IMR-90 (cell line): ENCODE measurements at regions not wholly inside any gene's neighbourhood (a gene's known extent, or its start where the extent isn't known, plus 50 kb on each side); places are given as distances from the start of the nearest gene placed in this dataset.

Experiments
- ATAC-seq: fragments of 200-7000 bp; cut with Tn5 transposase; 2 replicates; pipeline ENCODE4 v1.9.1; 2020; ENCODE audit warnings: low read depth, mild to moderate bottlenecking, moderate library complexity
- BruUV-seq: library from RNA; stranded (reverse); fragments of 400-500 nt; replicated peaks from 2 replicates; lab custom pipeline; 2021; lab: Mats Ljungman, UMichigan
- CTCF ChIA-PET: fragments of 300-600 bp; formaldehyde crosslinking; extraction: SDS; loops from one replicate; lab custom pipeline; 2021; ENCODE audit warnings: antibody characterized with exemption; lab: Yijun Ruan, JAX
- POLR2A ChIA-PET: fragments of 300-600 bp; sonication (Branson Sonifier 250); formaldehyde crosslinking; loops from one replicate; lab custom pipeline; 2022; ENCODE audit warnings: antibody characterized with exemption; ENCODE audit not compliant: unreplicated experiment; lab: Charles Lee
- DNase-seq: peaks from one replicate; pipeline ENCODE4 v3.0.0; 2013
- H2AFZ ChIP-seq: replicated peaks from 2 replicates; pipeline ENCODE3; 2013; ENCODE audit warnings: low read length, mild to moderate bottlenecking; ENCODE audit not compliant: poor library complexity
- H2AK5ac ChIP-seq: 2 replicates; pipeline ENCODE4 v1.6.1; 2013; ENCODE audit warnings: low read depth, low read length, inconsistent platforms
- H2AK9ac ChIP-seq: replicated peaks from 2 replicates; pipeline ENCODE3; 2013; ENCODE audit warnings: mild to moderate bottlenecking, low read depth, low read length, moderate library complexity; ENCODE audit not compliant: poor library complexity
- H2BK120ac ChIP-seq: 2 replicates; pipeline ENCODE4 v1.6.1; 2013; ENCODE audit warnings: low read depth, low read length, inconsistent platforms
- H2BK15ac ChIP-seq: 3 replicates; pipeline ENCODE4 v1.6.1; 2013; ENCODE audit warnings: low read depth, low read length, inconsistent platforms
- H2BK20ac ChIP-seq: 2 replicates; pipeline ENCODE4 v1.6.1; 2013; ENCODE audit warnings: low read depth, mild to moderate bottlenecking, inconsistent platforms, low read length, moderate library complexity
- H2BK5ac ChIP-seq: 2 replicates; pipeline ENCODE4 v1.6.1; 2013; ENCODE audit warnings: mild to moderate bottlenecking, low read depth, low read length, inconsistent platforms; ENCODE audit not compliant: poor library complexity, severe bottlenecking
- H3K14ac ChIP-seq: replicated peaks from 2 replicates; pipeline ENCODE4 v1.6.1; 2013; ENCODE audit warnings: low read depth, low read length, inconsistent platforms
- H3K18ac ChIP-seq: 2 replicates; pipeline ENCODE4 v1.6.1; 2013; ENCODE audit warnings: low read depth, low read length, control low read depth
- H3K23ac ChIP-seq: 2 replicates; pipeline ENCODE4 v1.6.1; 2013; ENCODE audit warnings: low read depth, low read length, inconsistent platforms
- H3K27ac ChIP-seq: 2 replicates; pipeline ENCODE4 v1.5.1; 2013; ENCODE audit warnings: mild to moderate bottlenecking, control low read depth, low read length; ENCODE audit not compliant: insufficient read depth
- H3K27me3 ChIP-seq: 2 replicates; pipeline ENCODE4 v1.6.1; 2013; ENCODE audit warnings: low read length; ENCODE audit not compliant: control insufficient read depth, insufficient read depth
- H3K36me3 ChIP-seq: 2 replicates; pipeline ENCODE4 v1.6.1; 2013; ENCODE audit warnings: low read length, mixed read lengths; ENCODE audit not compliant: control insufficient read depth, insufficient read depth
- H3K4ac ChIP-seq: 2 replicates; pipeline ENCODE4 v1.6.1; 2013; ENCODE audit warnings: low read depth, low read length, inconsistent platforms
- H3K4me1 ChIP-seq: 2 replicates; pipeline ENCODE4 v1.6.1; 2013; ENCODE audit warnings: low read length, mixed read lengths; ENCODE audit not compliant: control insufficient read depth, insufficient read depth
- H3K4me2 ChIP-seq: 2 replicates; pipeline ENCODE4 v1.6.1; 2013; ENCODE audit warnings: low read depth, mild to moderate bottlenecking, control low read depth, low read length, moderate library complexity
- H3K4me3 ChIP-seq: 2 replicates; pipeline ENCODE4 v1.5.1; 2013; ENCODE audit warnings: low read depth, mild to moderate bottlenecking, control low read depth, low read length, moderate library complexity; ENCODE audit not compliant: insufficient read depth
- H3K56ac ChIP-seq: 2 replicates; pipeline ENCODE4 v1.6.1; 2013; ENCODE audit warnings: low read length, inconsistent platforms; ENCODE audit not compliant: insufficient read depth; ENCODE audit errors: extremely low read depth
- H3K79me1 ChIP-seq, 2 experiments: 2 replicates each; pipeline ENCODE4 v1.6.1; 2013; ENCODE audit warnings: low read length in 2 of 2, inconsistent platforms in 1 of 2, low read depth in 1 of 2
- H3K9ac ChIP-seq: 2 replicates; pipeline ENCODE4 v1.6.1; 2013; ENCODE audit warnings: low read depth, low read length, control low read depth
- H3K9me1 ChIP-seq: 2 replicates; pipeline ENCODE4 v1.6.1; 2013; ENCODE audit warnings: low read length, inconsistent platforms; ENCODE audit not compliant: insufficient read depth
- H3K9me3 ChIP-seq: 2 replicates; pipeline ENCODE4 v1.6.1; 2013; ENCODE audit warnings: low read length; ENCODE audit not compliant: control insufficient read depth, insufficient read depth
- H4K20me1 ChIP-seq: 2 replicates; pipeline ENCODE4 v1.6.1; 2013; ENCODE audit warnings: low read length, inconsistent platforms; ENCODE audit not compliant: insufficient read depth
- H4K5ac ChIP-seq: 2 replicates; pipeline ENCODE4 v1.6.1; 2013; ENCODE audit warnings: mild to moderate bottlenecking, low read depth, low read length, control low read depth
- H4K8ac ChIP-seq, 2 experiments: 2 replicates each; pipeline ENCODE4 v1.6.1; 2013; ENCODE audit warnings: low read depth in 2 of 2, low read length in 2 of 2, control low read depth in 1 of 2, inconsistent platforms in 1 of 2
- H4K91ac ChIP-seq: 2 replicates; pipeline ENCODE4 v1.6.1; 2013; ENCODE audit warnings: low read depth, low read length, inconsistent platforms; ENCODE audit not compliant: insufficient read depth
- BHLHE40 ChIP-seq: fragments of 150-350 bp; IDR thresholded peaks from 2 replicates; pipeline ENCODE4 v1.6.1; 2016; ENCODE audit warnings: mild to moderate bottlenecking, low read depth, low read length
- FOS ChIP-seq: fragments of 150-350 bp; IDR thresholded peaks from 2 replicates; pipeline ENCODE4 v1.6.1; 2016; ENCODE audit warnings: low read depth, low read length
- MAFK ChIP-seq: IDR thresholded peaks from 2 replicates; pipeline ENCODE4 v1.6.1; 2012; ENCODE audit warnings: low read depth, low read length, improper control_type of control experiment
- MXI1 ChIP-seq: IDR thresholded peaks from 2 replicates; pipeline ENCODE4 v1.6.1; 2012; ENCODE audit warnings: low read depth, mild to moderate bottlenecking, low read length, moderate library complexity, borderline replicate concordance
- NFE2L2 ChIP-seq: fragments of 150-350 bp; IDR thresholded peaks from 2 replicates; pipeline ENCODE4 v1.6.1; 2016; ENCODE audit warnings: low read depth, mild to moderate bottlenecking, low read length
- POLR2A ChIP-seq: IDR thresholded peaks from 2 replicates; pipeline ENCODE4 v1.6.1; 2012; ENCODE audit warnings: mild to moderate bottlenecking, low read depth, low read length
- RAD21 ChIP-seq: IDR thresholded peaks from 2 replicates; pipeline ENCODE4 v1.6.1; 2012; ENCODE audit warnings: low read length, improper control_type of control experiment
- RCOR1 ChIP-seq: IDR thresholded peaks from 2 replicates; pipeline ENCODE4 v1.6.1; 2012; ENCODE audit warnings: mild to moderate bottlenecking, low read length, improper control_type of control experiment; ENCODE audit not compliant: insufficient replicate concordance
- WGBS, 2 experiments: methylation state at CpG; one replicate each; pipeline versions ENCODE4 v1.1.5 to v1.1.7; 2013; ENCODE audit warnings: missing lambda C conversion rate in 2 of 2; ENCODE audit not compliant: insufficient read length in 1 of 2; ENCODE audit errors: extremely low coverage in 2 of 2; 5-methylcytosine and 5-hydroxymethylcytosine counted together
- dilution Hi-C: fragments of 300-500 bp; cut with HindIII; formaldehyde crosslinking; loops from one replicate; pipeline ENCODE4 v1.14.3; 2018; ENCODE audit warnings: low sequenced_read_pairs; ENCODE audit not compliant: unreplicated experiment
- in situ Hi-C: fragments of 300-500 bp; cut with MboI; formaldehyde crosslinking; loops from 3 replicates; pipeline ENCODE4 v1.14.3; 2019; ENCODE audit warnings: low sequenced_read_pairs, inconsistent platforms, mixed read lengths
- intact Hi-C: fragments of 100-400 bp; cut with micrococcal nuclease; formaldehyde crosslinking; loops from 2 replicates; pipeline ENCODE4 v1.10.0; 2022
- TF ChIP-seq, protein P1 (sequence below): fragments of 150-350 bp; IDR thresholded peaks from 2 replicates; pipeline ENCODE4 v1.6.1; 2017; ENCODE audit warnings: mild to moderate bottlenecking, antibody characterized with exemption, low read length, low read depth

DNA sequence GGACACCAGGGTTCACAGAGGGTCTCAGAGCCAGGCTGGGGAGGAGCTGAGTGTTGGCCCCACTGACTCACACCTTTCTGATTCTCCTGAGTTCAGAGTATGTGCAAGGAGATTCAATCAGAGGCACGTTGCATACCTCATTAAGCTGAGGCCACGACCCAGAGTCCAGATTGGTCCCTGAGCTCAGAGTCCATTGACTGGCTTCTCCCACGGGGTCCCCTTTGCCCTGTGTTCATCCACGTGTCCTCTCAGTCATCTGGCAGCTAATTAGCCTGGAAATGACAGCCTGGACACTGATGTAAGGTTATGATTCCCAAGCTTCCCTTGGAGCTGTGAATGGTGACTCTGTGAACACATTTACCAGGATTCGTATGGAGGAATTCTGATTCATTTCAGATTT is 267.2 kb downstream of the SH3BP4 start:
- Histone ChIP-seq H2AK9ac (no peak overlapping the region), H3K36me3 (no peaks in the 10 kb centered on the region), H3K9ac (no peak overlapping the region), H3K14ac (no peak overlapping the region), H3K4me1 (no peaks in the 10 kb centered on the region), H2AFZ (no peak overlapping the region), H3K4ac (no peak overlapping the region), H4K91ac (no peak overlapping the region), H3K27ac (no peak overlapping the region), H3K27me3 (peaks cover 18% of the 10 kb centered on the region), H4K8ac (no peak overlapping the region), H3K4me3 (no peak overlapping the region), H3K79me1 (no peaks in the 10 kb centered on the region), H2AK5ac (no peak overlapping the region), H2BK120ac (no peak overlapping the region), H3K56ac (no peak overlapping the region), H2BK20ac (no peak overlapping the region), H3K18ac (no peak overlapping the region), H4K5ac (no peak overlapping the region), H2BK5ac (no peak overlapping the region), H3K9me1 (no peaks in the 10 kb centered on the region), H3K4me2 (no peak overlapping the region), H2BK15ac (no peak overlapping the region), H3K9me3 (no peaks in the 10 kb centered on the region; the same call in 1 of the 2 replicates), H3K23ac (no peak overlapping the region), H4K20me1 (no peaks in the 10 kb centered on the region)
- in situ Hi-C loops (no loop called here), dilution Hi-C loops (no loop called here), intact Hi-C loops (no loop called here)
- ATAC-seq = no peak
- TF ChIP-seq MAFK = no peak
- no peak for TF ChIP-seq NFE2L2
- TF ChIP-seq, protein P1, sequence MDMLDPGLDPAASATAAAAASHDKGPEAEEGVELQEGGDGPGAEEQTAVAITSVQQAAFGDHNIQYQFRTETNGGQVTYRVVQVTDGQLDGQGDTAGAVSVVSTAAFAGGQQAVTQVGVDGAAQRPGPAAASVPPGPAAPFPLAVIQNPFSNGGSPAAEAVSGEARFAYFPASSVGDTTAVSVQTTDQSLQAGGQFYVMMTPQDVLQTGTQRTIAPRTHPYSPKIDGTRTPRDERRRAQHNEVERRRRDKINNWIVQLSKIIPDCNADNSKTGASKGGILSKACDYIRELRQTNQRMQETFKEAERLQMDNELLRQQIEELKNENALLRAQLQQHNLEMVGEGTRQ = no peak
- no peak for TF ChIP-seq MXI1
- TF ChIP-seq FOS = no peak
- no peak for TF ChIP-seq RAD21
- TF ChIP-seq RCOR1 = no peak
- no peak for TF ChIP-seq BHLHE40
- no peak for TF ChIP-seq POLR2A
- 8% methylated on average over 2 of the region's 5 CpGs; no CpG with 5 or more reads in 1 of the 2 experiments for WGBS, 2 experiments
- CTCF ChIA-PET = interaction anchor here (0.5 kb wide), 1 partner anchor 524 kb away, joined by 3 read pairs; no protein-coding TSS in a partner anchor
- no peak for DNase-seq
- no TSS peak for BruUV-seq
- POLR2A ChIA-PET = no interaction called here
